Fibroblast of villous mesenchyme (primary cell): ENCODE measurements at regions not wholly inside any gene's neighbourhood (a gene's known extent, or its start where the extent isn't known, plus 50 kb on each side); places are given as distances from the start of the nearest gene placed in this dataset.

Experiments used
- DNase-seq: peaks from one replicate; pipeline ENCODE4 v3.0.0-alpha.2; 2010; ENCODE audit warnings: low read depth
- H3K4me3 ChIP-seq: 2 replicates; pipeline ENCODE4 v1.5.1; 2011; ENCODE audit warnings: low read depth, mild to moderate bottlenecking, low read length
- CTCF ChIP-seq: IDR thresholded peaks from 2 replicates; pipeline ENCODE4 v1.5.1; 2012; ENCODE audit warnings: low read depth, mild to moderate bottlenecking, low read length; ENCODE audit not compliant: insufficient read depth

GRCh38 chr9:73023025-73023541 is 70.2 kb upstream of the ALDH1A1 start:
- peak; percentile 75 for DNase-seq
- TF ChIP-seq CTCF: peak; percentile 90
- no peak overlapping the region for H3K4me3 ChIP-seq

GRCh38 chr9:73022353-73022752 is 69.5 kb upstream of the ALDH1A1 start:
- no peak for DNase-seq
- H3K4me3 ChIP-seq: no peak overlapping the region
- no peak for TF ChIP-seq CTCF

- no peak for TF ChIP-seq CTCF
- H3K4me3 ChIP-seq: no peak overlapping the region
- DNase-seq: no peak
These were observed 68.0 kb upstream of the ALDH1A1 start for GRCh38 chr9:73020877-73021276.

- no peak overlapping the region for H3K4me3 ChIP-seq
- DNase-seq: no peak
- no peak for TF ChIP-seq CTCF
These were observed 61.2 kb upstream of the ALDH1A1 start for GRCh38 chr9:73014011-73014410.

- H3K4me3 ChIP-seq: no peak overlapping the region
- TF ChIP-seq CTCF: no peak
- no peak for DNase-seq
These were observed 59.1 kb upstream of the ALDH1A1 start for GRCh38 chr9:73011956-73012355.

GRCh38 chr9:73011181-73011750 is 58.4 kb upstream of the ALDH1A1 start:
- no peak for TF ChIP-seq CTCF
- no peak overlapping the region for H3K4me3 ChIP-seq
- peak; percentile 52 for DNase-seq

- no peak overlapping the region for H3K4me3 ChIP-seq
- DNase-seq: no peak
- TF ChIP-seq CTCF: no peak
These were observed 56.9 kb upstream of the ALDH1A1 start for GRCh38 chr9:73009649-73010288.
